K562 (cell line): ENCODE measurements at regions not wholly inside any gene's neighbourhood (a gene's known extent, or its start where the extent isn't known, plus 50 kb on each side); places are given as distances from the start of the nearest gene placed in this dataset.

Experiments
- ATAC-seq: fragments of 200-7000 bp; cut with Tn5 transposase; 3 replicates; pipeline ENCODE4 v1.9.1; 2020; ENCODE audit warnings: moderate library complexity
- BruUV-seq: library from RNA; stranded (reverse); fragments of 400-500 nt; replicated peaks from 2 replicates; lab custom pipeline; 2021; lab: Mats Ljungman, UMichigan
- CTCF ChIA-PET: fragments of 300-600 bp; formaldehyde crosslinking; extraction: SDS; loops from one replicate; lab custom pipeline; 2021; ENCODE audit warnings: low intra/inter-chr PET ratio; lab: Yijun Ruan, JAX
- POLR2A ChIA-PET: fragments of 300-600, 350-650 bp; sonication (Branson Sonifier 250); formaldehyde crosslinking; extraction: SDS; loops from one replicate; lab custom pipeline; 2021; ENCODE audit warnings: antibody characterized with exemption, inconsistent platforms; lab: Yijun Ruan, JAX
- DNase-seq, 4 experiments: peaks; one replicate each; pipeline versions ENCODE4 v3.0.0 to v3.0.0-alpha.2; 2011 to 2018; ENCODE audit warnings: low spot score in 3 of 4, mixed read lengths in 3 of 4; ENCODE audit errors: extremely low read depth in 1 of 4
- FAIRE-seq: peaks from 2 replicates; lab custom pipeline; 2011; peaks lifted over from hg19 to GRCh38; lab: Jason Lieb, UNC
- H2AFZ ChIP-seq: 2 replicates; pipeline ENCODE4 v1.6.0; 2011; ENCODE audit warnings: low read depth, low read length, control low read depth, inconsistent platforms
- H3K27ac ChIP-seq: fragments of 200-600 bp; 3 replicates; pipeline ENCODE4 v1.8.0; 2011; ENCODE audit warnings: low read depth, mild to moderate bottlenecking, control low read depth, inconsistent platforms, low read length, moderate library complexity, mixed read lengths; ENCODE audit errors: extremely low read depth
- H3K27me3 ChIP-seq, 2 experiments: fragments of 300-600 bp in 1 of 2; 2 replicates in 1 of 2; 3 replicates in 1 of 2; pipeline versions ENCODE4 v1.6.0 to v1.8.0; 2011; ENCODE audit warnings: inconsistent platforms in 2 of 2, low read length in 2 of 2, mild to moderate bottlenecking in 1 of 2, mixed read lengths in 1 of 2, moderate library complexity in 1 of 2; ENCODE audit not compliant: control insufficient read depth in 2 of 2, insufficient read depth in 2 of 2
- H3K36me3 ChIP-seq: fragments of 300-600 bp; 3 replicates; pipeline ENCODE4 v1.8.0; 2011; ENCODE audit warnings: mild to moderate bottlenecking, low read length, inconsistent platforms; ENCODE audit not compliant: control insufficient read depth, insufficient read depth
- H3K4me1 ChIP-seq, 2 experiments: fragments of 200-600 bp in 1 of 2; replicated peaks in 1 of 2; 2 replicates in 1 of 2; 3 replicates in 1 of 2; pipeline versions ENCODE4 v1.5.1 to v1.8.0; 2011; ENCODE audit warnings: inconsistent platforms in 2 of 2, low read length in 2 of 2, mild to moderate bottlenecking in 1 of 2, mixed read lengths in 1 of 2, moderate library complexity in 1 of 2; ENCODE audit not compliant: control insufficient read depth in 2 of 2, insufficient read depth in 2 of 2
- H3K4me2 ChIP-seq: 2 replicates; pipeline ENCODE4 v1.6.1; 2011; ENCODE audit warnings: low read length, control low read depth, inconsistent platforms, mixed read lengths; ENCODE audit not compliant: insufficient read depth
- H3K4me3 ChIP-seq: fragments of 200-600 bp; sonication (generic), shearing (Covaris generic); 2 replicates; pipeline ENCODE4 v1.5.1; 2016; ENCODE audit warnings: control low read depth, inconsistent platforms
- H3K79me2 ChIP-seq: fragments of 200-600 bp; 3 replicates; pipeline ENCODE4 v1.8.0; 2011; ENCODE audit warnings: low read length, inconsistent platforms; ENCODE audit not compliant: control insufficient read depth, insufficient read depth
- H3K9ac ChIP-seq, 2 experiments: 2 replicates each; pipeline versions ENCODE4 v1.6.0 to v1.6.1; 2011; ENCODE audit warnings: low read depth in 2 of 2, low read length in 2 of 2, control low read depth in 1 of 2, inconsistent platforms in 1 of 2, mild to moderate bottlenecking in 1 of 2, mixed read lengths in 1 of 2; ENCODE audit not compliant: insufficient read depth in 1 of 2
- H3K9me1 ChIP-seq: one replicate; pipeline ENCODE4 v1.6.0; 2011; ENCODE audit warnings: inconsistent platforms, mild to moderate bottlenecking, low read length, moderate library complexity; ENCODE audit not compliant: control insufficient read depth, insufficient read depth
- H3K9me3 ChIP-seq: replicated peaks from 2 replicates; pipeline ENCODE4 v1.5.1; 2011; ENCODE audit warnings: low read depth, low read length, inconsistent platforms; ENCODE audit not compliant: control insufficient read depth, insufficient read depth
- H4K20me1 ChIP-seq: replicated peaks from 2 replicates; pipeline ENCODE4 v1.6.1; 2011; ENCODE audit warnings: low read length, inconsistent platforms, mixed read lengths; ENCODE audit not compliant: control insufficient read depth, insufficient read depth
- C11orf30 ChIP-seq: fragments of 450-650 bp; IDR thresholded peaks from 2 replicates; pipeline ENCODE4 v1.6.1; 2016; ENCODE audit warnings: low read depth, mild to moderate bottlenecking
- TAF7 ChIP-seq: fragments of 450-650 bp; IDR thresholded peaks from 2 replicates; pipeline ENCODE4 v1.6.1; 2016; ENCODE audit warnings: missing genetic modification characterization, missing compliant biosample characterization
- YY1 ChIP-seq, 3 experiments: IDR thresholded peaks; 2 replicates each; pipeline ENCODE4 v1.6.1; 2011; ENCODE audit warnings: low read length in 2 of 3, mild to moderate bottlenecking in 2 of 3, moderate library complexity in 2 of 3, borderline replicate concordance in 1 of 3, control low read depth in 1 of 3, low read depth in 1 of 3; ENCODE audit not compliant: insufficient read depth in 3 of 3, insufficient replicate concordance in 2 of 3, control insufficient read depth in 1 of 3, insufficient read length in 1 of 3; ENCODE audit errors: extremely low read depth in 1 of 3
- ZNF41 ChIP-seq: fragments of 250-450 bp; sonication (Bioruptor Pico); conservative IDR thresholded peaks from 2 replicates; pipeline ENCODE4 v1.4.0; 2020; ENCODE audit warnings: mild to moderate bottlenecking
- WGBS: fragments of 100-300 bp; shearing (Covaris generic); methylation state at CpG from one replicate; pipeline ENCODE4 v1.1.6; 2016; ENCODE audit warnings: low coverage, mixed read lengths; ENCODE audit not compliant: insufficient coverage; ENCODE audit errors: missing lambda C conversion rate; 5-methylcytosine and 5-hydroxymethylcytosine counted together
- in situ Hi-C: fragments of 300-500 bp; cut with MboI; formaldehyde crosslinking; loops from 4 replicates; pipeline ENCODE4 v1.15.0; 2018; ENCODE audit warnings: inconsistent platforms, mixed read lengths
- intact Hi-C: fragments of 100-400 bp; cut with micrococcal nuclease; formaldehyde crosslinking; loops from 2 replicates; pipeline ENCODE4 v1.14.2; 2022
- TF ChIP-seq, protein P1 (sequence below): fragments of 450-650 bp; formaldehyde crosslinking; IDR thresholded peaks from 2 replicates; pipeline ENCODE4 v1.4.0; 2020; ENCODE audit warnings: mild to moderate bottlenecking, moderate library complexity

DNA sequence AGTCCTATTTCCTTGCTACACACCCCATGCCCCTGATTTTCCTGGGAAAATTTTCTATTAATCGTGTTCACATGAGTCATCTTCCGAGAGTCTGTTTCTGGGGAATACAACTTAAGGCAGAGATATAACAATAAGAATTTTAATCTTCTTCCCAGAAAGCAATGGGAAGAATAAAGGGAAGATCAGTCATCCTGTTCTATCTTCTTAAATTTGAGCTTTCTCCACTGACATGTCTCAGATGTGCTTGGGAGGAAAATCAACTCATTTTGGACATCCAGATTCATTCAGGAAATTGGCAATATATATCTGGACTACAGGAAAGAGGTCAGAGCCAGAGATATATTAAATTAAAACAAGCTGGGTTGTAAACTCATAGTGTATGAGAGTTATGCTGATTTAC is 62.3 kb upstream of the SPAG16 start:
- Histone ChIP-seq H2AFZ (no peak overlapping the region), H3K4me1 (no peaks in the 10 kb centered on the region), H3K4me3 (no peak overlapping the region), H3K27me3 (no peaks in the 10 kb centered on the region), H3K4me2 (no peak overlapping the region), H3K79me2 (no peaks in the 10 kb centered on the region), H3K36me3 (no peaks in the 10 kb centered on the region), H3K9me3 (no peaks in the 10 kb centered on the region), H4K20me1 (no peaks in the 10 kb centered on the region), H3K27ac (no peak overlapping the region), H3K9ac (no peak overlapping the region), H3K9me1 (no peaks in the 10 kb centered on the region)
- intact Hi-C loops, result no loop called here
- TF ChIP-seq, protein P1, sequence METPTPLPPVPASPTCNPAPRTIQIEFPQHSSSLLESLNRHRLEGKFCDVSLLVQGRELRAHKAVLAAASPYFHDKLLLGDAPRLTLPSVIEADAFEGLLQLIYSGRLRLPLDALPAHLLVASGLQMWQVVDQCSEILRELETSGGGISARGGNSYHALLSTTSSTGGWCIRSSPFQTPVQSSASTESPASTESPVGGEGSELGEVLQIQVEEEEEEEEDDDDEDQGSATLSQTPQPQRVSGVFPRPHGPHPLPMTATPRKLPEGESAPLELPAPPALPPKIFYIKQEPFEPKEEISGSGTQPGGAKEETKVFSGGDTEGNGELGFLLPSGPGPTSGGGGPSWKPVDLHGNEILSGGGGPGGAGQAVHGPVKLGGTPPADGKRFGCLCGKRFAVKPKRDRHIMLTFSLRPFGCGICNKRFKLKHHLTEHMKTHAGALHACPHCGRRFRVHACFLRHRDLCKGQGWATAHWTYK, result no peak
- TF ChIP-seq TAF7 (tag), result no peak
- no peak for TF ChIP-seq C11orf30
- TF ChIP-seq YY1 (IDR thresholded peaks at IDR 0.05; ENCODE audit: borderline replicate concordance in 1 of 3, control insufficient read depth in 1 of 3, extremely low read depth in 1 of 3, insufficient read depth in 3 of 3, insufficient read length in 1 of 3, insufficient replicate concordance in 2 of 3, low read depth in 1 of 3, low read length in 2 of 3), result no peak
- no peak for TF ChIP-seq ZNF41 (CRISPR knock-in tag)
- ChIA-PET CTCF (no interaction called here), POLR2A (no interaction called here)
- in situ Hi-C loops, result no loop called here
- no TSS peak for BruUV-seq
- DNase-seq (no peak), FAIRE-seq (no peak), ATAC-seq (no peak)
- WGBS, result 0% methylated on average over 2 of the region's 2 CpGs
